MM.1S (cell line): ENCODE measurements at regions not wholly inside any gene's neighbourhood (a gene's known extent, or its start where the extent isn't known, plus 50 kb on each side); places are given as distances from the start of the nearest gene placed in this dataset.

ENCODE experiments used
- DNase-seq: peaks from one replicate; pipeline ENCODE4 v3.0.0-alpha.2; 2015
- H2AFZ ChIP-seq: fragments of 300-600 bp; sonication (generic); 2 replicates; pipeline ENCODE4 v1.6.0; 2016; ENCODE audit warnings: antibody characterized with exemption, low read length
- H3F3A ChIP-seq: fragments of 300-600 bp; sonication (generic); 2 replicates; pipeline ENCODE4 v1.6.1; 2016; ENCODE audit warnings: mild to moderate bottlenecking, antibody characterized with exemption, low read length, moderate library complexity, mixed read lengths; ENCODE audit not compliant: insufficient read depth
- H3K27ac ChIP-seq: fragments of 300-600 bp; sonication (generic); 2 replicates; pipeline ENCODE4 v1.5.1; 2016; ENCODE audit warnings: mild to moderate bottlenecking, low read length
- H3K27me3 ChIP-seq: fragments of 300-600 bp; sonication (generic); replicated peaks from 2 replicates; pipeline ENCODE4 v1.6.0; 2016; ENCODE audit warnings: low read length; ENCODE audit not compliant: insufficient read depth
- H3K36me3 ChIP-seq: fragments of 300-600 bp; sonication (generic); replicated peaks from 2 replicates; pipeline ENCODE4 v1.6.1; 2016; ENCODE audit warnings: mild to moderate bottlenecking, low read length, mixed read lengths; ENCODE audit not compliant: insufficient read depth
- H3K4me1 ChIP-seq: fragments of 300-600 bp; sonication (generic); 2 replicates; pipeline ENCODE4 v1.6.1; 2016; ENCODE audit warnings: low read length, mixed read lengths
- H3K4me2 ChIP-seq: fragments of 300-600 bp; sonication (generic); 2 replicates; pipeline ENCODE4 v1.6.0; 2016; ENCODE audit warnings: low read depth, low read length
- H3K4me3 ChIP-seq: fragments of 300-600 bp; sonication (generic); 2 replicates; pipeline ENCODE4 v1.5.1; 2016; ENCODE audit warnings: low read length, mixed read lengths
- H3K79me2 ChIP-seq: fragments of 300-600 bp; sonication (generic); 2 replicates; pipeline ENCODE4 v1.6.1; 2016; ENCODE audit warnings: mixed run types, low read length, mixed read lengths
- H3K9ac ChIP-seq: fragments of 300-600 bp; sonication (generic); 2 replicates; pipeline ENCODE4 v1.6.1; 2016; ENCODE audit warnings: low read length, mixed read lengths
- H3K9me2 ChIP-seq: fragments of 300-600 bp; sonication (generic); replicated peaks from 2 replicates; pipeline ENCODE4 v1.6.1; 2016; ENCODE audit warnings: mild to moderate bottlenecking, low read length, mixed read lengths; ENCODE audit not compliant: insufficient read depth
- H3K9me3 ChIP-seq: fragments of 300-600 bp; sonication (generic); replicated peaks from 2 replicates; pipeline ENCODE4 v1.6.1; 2016; ENCODE audit warnings: mild to moderate bottlenecking, low read length, mixed read lengths; ENCODE audit not compliant: insufficient read depth
- H4K20me1 ChIP-seq: fragments of 300-600 bp; sonication (generic); 2 replicates; pipeline ENCODE4 v1.6.1; 2016; ENCODE audit warnings: mild to moderate bottlenecking, low read length, moderate library complexity, mixed read lengths; ENCODE audit not compliant: insufficient read depth
- EZH2 ChIP-seq: fragments of 300-600 bp; sonication (generic); optimal IDR thresholded peaks from 2 replicates; pipeline ENCODE3; 2017; ENCODE audit warnings: low read depth, mild to moderate bottlenecking, antibody characterized with exemption, low read length, mixed read lengths
- EZH2phosphoT487 ChIP-seq: fragments of 300-600 bp; sonication (generic); IDR thresholded peaks from 2 replicates; pipeline ENCODE4 v1.6.1; 2018; ENCODE audit warnings: antibody characterized with exemption, low read length
- TF ChIP-seq, protein P1 (sequence below): fragments of 300-600 bp; sonication (generic); IDR thresholded peaks from 2 replicates; pipeline ENCODE4 v1.5.1; 2016; ENCODE audit warnings: antibody characterized with exemption, low read length, mixed read lengths

DNA sequence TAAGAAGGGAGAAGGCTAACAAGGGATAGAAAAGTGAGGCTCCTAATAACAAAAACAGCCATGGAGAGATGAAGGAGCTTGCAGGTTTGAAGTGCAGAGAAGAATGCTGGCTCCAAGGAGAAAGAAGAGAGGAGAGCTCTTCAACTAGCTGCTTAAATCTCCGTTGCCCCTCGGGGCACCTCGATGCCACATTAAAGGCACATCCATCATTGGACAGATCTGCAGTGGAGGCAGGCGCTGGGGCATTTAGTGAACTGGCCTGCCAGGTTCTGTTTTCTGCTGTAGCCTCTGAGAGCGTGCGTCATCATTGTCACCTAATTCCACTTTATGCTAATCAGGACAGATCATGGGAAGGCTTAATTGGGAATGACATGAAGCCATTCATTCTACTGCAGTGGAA lies 1426.2 kb upstream of the WWC1 start:
- DNase-seq, result no peak
- no peaks in the 10 kb centered on the region for H3K9me2 ChIP-seq

DNA sequence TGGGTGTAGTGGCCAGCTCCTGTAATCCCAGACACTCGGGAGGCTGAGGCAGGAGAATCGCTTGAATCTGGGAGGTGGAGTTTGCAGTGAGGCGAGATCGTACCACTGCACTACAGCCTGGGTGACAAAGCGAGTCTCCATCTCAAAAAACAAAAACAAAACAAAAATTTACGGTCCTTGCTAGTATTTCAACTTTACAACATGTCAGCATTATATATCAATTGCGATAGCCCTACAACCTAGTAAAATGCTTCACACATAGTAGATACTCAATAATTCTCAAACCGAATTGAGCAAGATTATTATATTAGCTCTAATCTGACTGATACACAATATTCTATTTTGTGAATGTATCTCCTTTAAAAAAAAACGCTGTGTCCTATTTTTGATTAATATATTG lies 1411.0 kb upstream of the WWC1 start:
- no peaks in the 10 kb centered on the region for H3F3A ChIP-seq
- TF ChIP-seq EZH2, result no peak
- TF ChIP-seq, protein P1, sequence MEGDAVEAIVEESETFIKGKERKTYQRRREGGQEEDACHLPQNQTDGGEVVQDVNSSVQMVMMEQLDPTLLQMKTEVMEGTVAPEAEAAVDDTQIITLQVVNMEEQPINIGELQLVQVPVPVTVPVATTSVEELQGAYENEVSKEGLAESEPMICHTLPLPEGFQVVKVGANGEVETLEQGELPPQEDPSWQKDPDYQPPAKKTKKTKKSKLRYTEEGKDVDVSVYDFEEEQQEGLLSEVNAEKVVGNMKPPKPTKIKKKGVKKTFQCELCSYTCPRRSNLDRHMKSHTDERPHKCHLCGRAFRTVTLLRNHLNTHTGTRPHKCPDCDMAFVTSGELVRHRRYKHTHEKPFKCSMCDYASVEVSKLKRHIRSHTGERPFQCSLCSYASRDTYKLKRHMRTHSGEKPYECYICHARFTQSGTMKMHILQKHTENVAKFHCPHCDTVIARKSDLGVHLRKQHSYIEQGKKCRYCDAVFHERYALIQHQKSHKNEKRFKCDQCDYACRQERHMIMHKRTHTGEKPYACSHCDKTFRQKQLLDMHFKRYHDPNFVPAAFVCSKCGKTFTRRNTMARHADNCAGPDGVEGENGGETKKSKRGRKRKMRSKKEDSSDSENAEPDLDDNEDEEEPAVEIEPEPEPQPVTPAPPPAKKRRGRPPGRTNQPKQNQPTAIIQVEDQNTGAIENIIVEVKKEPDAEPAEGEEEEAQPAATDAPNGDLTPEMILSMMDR, result no peak
- no peak for TF ChIP-seq EZH2phosphoT487
- H3K4me3 ChIP-seq, result no peak overlapping the region
- H3K9me2 ChIP-seq, result no peaks in the 10 kb centered on the region
- H3K27me3 ChIP-seq, result no peaks in the 10 kb centered on the region
- no peaks in the 10 kb centered on the region for H3K36me3 ChIP-seq
- no peaks in the 10 kb centered on the region for H3K4me1 ChIP-seq
- no peak overlapping the region for H2AFZ ChIP-seq
- no peak for DNase-seq
- H4K20me1 ChIP-seq, result no peaks in the 10 kb centered on the region
- no peaks in the 10 kb centered on the region for H3K79me2 ChIP-seq
- no peak overlapping the region for H3K9ac ChIP-seq
- 0 out of 2 replicates have a peak, but pooled peaks cover 3% of the 10 kb centered on the region for H3K9me3 ChIP-seq
- H3K27ac ChIP-seq, result no peak overlapping the region
- no peak overlapping the region for H3K4me2 ChIP-seq

More for the DNA sequence above, 1426.2 kb upstream of the WWC1 start:
- H3K27me3 ChIP-seq, result no peaks in the 10 kb centered on the region
- H2AFZ ChIP-seq, result no peak overlapping the region
- H3K79me2 ChIP-seq, result no peaks in the 10 kb centered on the region
- no peak overlapping the region for H3K4me3 ChIP-seq
- TF ChIP-seq EZH2phosphoT487 (no peak), EZH2 (no peak)
- TF ChIP-seq, protein P1, result no peak
- H3K4me1 ChIP-seq, result no peaks in the 10 kb centered on the region
- no peaks in the 10 kb centered on the region for H4K20me1 ChIP-seq
- no peak overlapping the region for H3K4me2 ChIP-seq
- no peaks in the 10 kb centered on the region for H3F3A ChIP-seq
- no peaks in the 10 kb centered on the region for H3K9me3 ChIP-seq
- H3K36me3 ChIP-seq, result no peaks in the 10 kb centered on the region
- H3K9ac ChIP-seq, result no peak overlapping the region
- no peak overlapping the region for H3K27ac ChIP-seq

DNA sequence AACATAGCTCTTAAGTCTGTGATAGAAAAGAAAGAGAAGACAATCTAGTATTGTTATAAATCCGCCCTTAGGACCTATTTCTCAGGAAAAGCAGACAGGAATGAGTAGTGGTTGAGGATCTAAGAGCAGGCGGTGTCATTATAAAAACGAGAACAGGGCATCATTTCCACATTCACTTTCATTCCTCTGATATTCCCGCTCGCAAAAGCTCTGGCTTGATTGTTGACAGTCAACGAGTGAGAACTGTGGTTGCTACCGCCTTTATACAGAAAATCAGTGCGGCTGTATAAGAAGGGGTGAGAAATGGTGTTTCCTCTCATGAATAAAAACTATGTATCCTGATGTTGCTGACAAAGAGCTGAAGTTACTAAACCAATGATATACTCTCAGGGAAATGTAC lies 1409.6 kb upstream of the WWC1 start:
- no peaks in the 10 kb centered on the region for H3K4me1 ChIP-seq
- H2AFZ ChIP-seq, result no peak overlapping the region
- 0 out of 2 replicates have a peak, but pooled peaks cover 3% of the 10 kb centered on the region for H3K9me3 ChIP-seq
- H3K4me3 ChIP-seq, result no peak overlapping the region
- TF ChIP-seq EZH2phosphoT487 (no peak), EZH2 (no peak)
- TF ChIP-seq, protein P1, result no peak
- no peaks in the 10 kb centered on the region for H3K27me3 ChIP-seq
- no peaks in the 10 kb centered on the region for H4K20me1 ChIP-seq
- H3K79me2 ChIP-seq, result no peaks in the 10 kb centered on the region
- no peak overlapping the region for H3K27ac ChIP-seq
- no peak for DNase-seq
- H3K36me3 ChIP-seq, result no peaks in the 10 kb centered on the region
- H3F3A ChIP-seq, result no peaks in the 10 kb centered on the region
- H3K9ac ChIP-seq, result no peak overlapping the region
- no peaks in the 10 kb centered on the region for H3K9me2 ChIP-seq
- no peak overlapping the region for H3K4me2 ChIP-seq
